ENCODE measurements at regions not wholly inside any gene's neighbourhood (a gene's known extent, or its start where the extent isn't known, plus 50 kb on each side); places are given as distances from the start of the nearest gene placed in this dataset.

DNA sequence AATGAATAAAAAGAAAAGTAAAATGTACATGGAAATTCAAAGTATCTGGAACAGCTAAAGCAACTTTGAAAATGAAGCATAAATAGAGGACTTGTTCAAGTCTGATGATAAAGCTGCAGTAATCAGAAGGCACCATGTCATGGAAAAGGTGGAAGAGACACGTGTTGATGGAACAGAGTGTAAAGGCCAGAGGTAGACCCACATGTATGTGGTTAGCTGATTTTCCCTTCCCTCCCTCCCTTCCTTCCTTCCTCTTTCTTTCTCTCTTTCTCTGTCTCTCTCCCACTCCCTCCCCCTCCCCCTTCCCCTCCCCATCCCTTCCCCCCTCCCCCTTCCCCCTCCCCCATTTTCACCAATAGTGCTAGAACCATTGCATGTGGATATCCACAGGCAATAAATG, 58.7 kb upstream of the FCN1 start:
- no peaks in the 10 kb centered on the region for H3K36me3 ChIP-seq (ENCODE audit: control insufficient read depth in 5 of 5, insufficient read depth in 5 of 5, low read length in 5 of 5)
- no peak overlapping the region for H3K4me3 ChIP-seq (ENCODE audit: low read depth in 1 of 5, low read length in 5 of 5)
- no peaks in the 10 kb centered on the region for H3K4me1 ChIP-seq (ENCODE audit: control insufficient read depth in 5 of 5, insufficient read depth in 5 of 5, low read length in 5 of 5)
- H3K9me3 ChIP-seq (ENCODE audit: control insufficient read depth in 5 of 5, low read length in 5 of 5): no peaks in the 10 kb centered on the region
- H3K27me3 ChIP-seq (ENCODE audit: control insufficient read depth in 5 of 5, insufficient read depth in 4 of 5, low read length in 5 of 5): peaks cover 0 to 15% (median 3%) of the 10 kb centered on the region in 5 donors
- H3K27ac ChIP-seq (ENCODE audit: low read depth, low read length): no peak overlapping the region
- no peak overlapping the region for H3K9ac ChIP-seq (ENCODE audit: low read length in 5 of 5)

DNA sequence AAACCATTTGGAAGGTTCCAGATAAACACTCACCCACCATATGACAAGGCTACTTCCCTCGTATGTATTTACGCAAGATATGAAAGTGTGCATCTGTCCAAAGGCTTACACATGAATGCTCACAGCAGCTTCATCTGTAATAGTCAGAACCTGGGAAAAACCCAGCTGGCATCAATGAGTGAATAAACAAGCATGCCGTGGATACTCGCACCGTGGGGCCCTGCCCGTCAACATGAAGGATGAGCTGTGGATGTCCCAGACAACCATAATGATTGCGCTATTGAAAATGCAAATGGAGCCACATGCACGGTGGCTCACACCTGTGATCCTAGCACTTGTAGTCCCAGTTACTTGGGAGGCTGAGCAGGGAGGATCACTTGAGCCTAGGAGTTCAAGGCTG, 60.6 kb upstream of the FCN1 start:
- H3K27ac ChIP-seq (ENCODE audit: low read depth, low read length): no peak overlapping the region
- H3K27me3 ChIP-seq (ENCODE audit: control insufficient read depth in 5 of 5, insufficient read depth in 4 of 5, low read length in 5 of 5): peaks cover 0 to under 1% (median 0%) of the 10 kb centered on the region in 5 donors
- H3K9me3 ChIP-seq (ENCODE audit: control insufficient read depth in 5 of 5, low read length in 5 of 5): no peaks in the 10 kb centered on the region

DNA sequence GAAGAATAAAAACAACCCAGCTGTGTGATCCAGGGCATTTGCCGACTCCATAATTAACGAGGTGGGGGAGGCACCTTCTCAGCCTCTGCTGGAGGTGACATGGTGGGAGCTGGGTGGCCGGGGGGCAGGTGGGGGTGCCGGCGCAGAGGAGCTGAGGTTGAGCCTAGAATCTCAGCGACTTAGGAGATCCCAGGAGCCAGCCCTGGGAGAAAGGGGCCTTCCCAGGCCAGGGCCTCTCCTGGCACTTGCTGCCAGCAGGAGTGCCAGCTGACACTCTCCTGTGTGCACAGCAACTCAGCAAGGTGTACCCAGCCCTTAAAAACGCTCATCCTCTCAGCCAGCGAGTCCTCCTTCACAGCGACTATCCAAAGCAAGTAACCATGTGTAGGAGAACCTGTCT, 62.8 kb upstream of the FCN1 start:
- Histone ChIP-seq H3K4me3 (ENCODE audit: low read depth in 1 of 5, low read length in 5 of 5) (no peak overlapping the region), H3K27ac (ENCODE audit: low read depth, low read length) (no peak overlapping the region), H3K36me3 (ENCODE audit: control insufficient read depth in 5 of 5, insufficient read depth in 5 of 5, low read length in 5 of 5) (no peaks in the 10 kb centered on the region), H3K9me3 (ENCODE audit: control insufficient read depth in 5 of 5, low read length in 5 of 5) (no peaks in the 10 kb centered on the region), H3K27me3 (ENCODE audit: control insufficient read depth in 5 of 5, insufficient read depth in 4 of 5, low read length in 5 of 5) (peaks cover 0 to 7% (median 0%) of the 10 kb centered on the region in 5 donors), H3K4me1 (ENCODE audit: control insufficient read depth in 5 of 5, insufficient read depth in 5 of 5, low read length in 5 of 5) (peaks cover 0 to 6% (median 0%) of the 10 kb centered on the region in 5 donors), H3K9ac (ENCODE audit: low read length in 5 of 5) (no peak overlapping the region)

More for the DNA sequence above, 60.6 kb upstream of the FCN1 start:
- Histone ChIP-seq H3K4me3 (ENCODE audit: low read depth in 1 of 5, low read length in 5 of 5) (no peak overlapping the region), H3K36me3 (ENCODE audit: control insufficient read depth in 5 of 5, insufficient read depth in 5 of 5, low read length in 5 of 5) (no peaks in the 10 kb centered on the region), H3K9ac (ENCODE audit: low read length in 5 of 5) (no peak overlapping the region), H3K4me1 (ENCODE audit: control insufficient read depth in 5 of 5, insufficient read depth in 5 of 5, low read length in 5 of 5) (peaks cover 0 to 6% (median 0%) of the 10 kb centered on the region in 5 donors)

DNA sequence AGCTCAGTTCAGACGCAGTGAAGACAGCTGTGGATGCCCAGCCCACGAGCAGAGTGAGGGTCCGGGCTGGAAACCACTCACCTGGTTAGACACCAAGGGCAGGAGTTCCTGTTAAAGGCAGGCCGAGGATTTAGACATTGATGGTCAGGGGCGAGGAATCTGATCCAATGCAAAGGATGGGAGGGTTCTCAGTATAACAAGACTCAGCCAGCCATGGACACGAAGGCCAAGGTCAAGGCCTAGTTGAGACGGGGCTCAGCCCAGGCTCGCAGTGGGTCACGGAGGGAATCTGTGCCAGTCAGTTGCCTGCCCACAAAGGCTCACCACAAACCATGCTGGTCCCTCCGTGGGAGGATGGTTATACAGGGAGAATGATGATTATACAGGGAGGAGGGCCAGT, 63.3 kb upstream of the FCN1 start:
- peaks cover 0 to 6% (median 0%) of the 10 kb centered on the region in 5 donors for H3K4me1 ChIP-seq (ENCODE audit: control insufficient read depth in 5 of 5, insufficient read depth in 5 of 5, low read length in 5 of 5)
- H3K27ac ChIP-seq (ENCODE audit: low read depth, low read length): no peak overlapping the region
- no peak overlapping the region for H3K9ac ChIP-seq (ENCODE audit: low read length in 5 of 5)
- no peak overlapping the region for H3K4me3 ChIP-seq (ENCODE audit: low read depth in 1 of 5, low read length in 5 of 5)
- H3K27me3 ChIP-seq (ENCODE audit: control insufficient read depth in 5 of 5, insufficient read depth in 4 of 5, low read length in 5 of 5): peaks cover 0 to 7% (median 0%) of the 10 kb centered on the region in 5 donors
- no peaks in the 10 kb centered on the region for H3K36me3 ChIP-seq (ENCODE audit: control insufficient read depth in 5 of 5, insufficient read depth in 5 of 5, low read length in 5 of 5)
- H3K9me3 ChIP-seq (ENCODE audit: control insufficient read depth in 5 of 5, low read length in 5 of 5): peaks cover 0 to 4% (median 0%) of the 10 kb centered on the region in 5 donors

DNA sequence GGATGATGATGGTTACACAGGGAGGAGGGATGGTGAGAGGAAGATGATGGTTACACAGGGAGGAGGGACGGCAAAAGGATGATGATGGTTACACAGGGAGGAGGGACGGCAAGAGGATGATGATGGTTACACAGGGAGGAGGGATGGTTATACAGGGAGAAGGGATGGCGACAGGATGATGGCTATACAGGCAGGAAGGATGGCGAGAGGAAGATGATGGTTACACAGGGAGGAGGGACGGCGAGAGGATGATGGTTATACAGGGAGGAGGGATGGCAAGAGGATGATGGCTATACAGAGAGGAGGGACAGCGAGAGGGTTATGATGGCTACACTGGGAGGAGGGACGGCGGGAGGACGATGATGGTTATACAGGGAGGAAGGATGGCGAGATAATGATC, 64.1 kb upstream of the FCN1 start:
- Histone ChIP-seq H3K27me3 (ENCODE audit: control insufficient read depth in 5 of 5, insufficient read depth in 4 of 5, low read length in 5 of 5) (peaks cover 0 to 7% (median 0%) of the 10 kb centered on the region in 5 donors), H3K4me3 (ENCODE audit: low read depth in 1 of 5, low read length in 5 of 5) (no peak overlapping the region), H3K36me3 (ENCODE audit: control insufficient read depth in 5 of 5, insufficient read depth in 5 of 5, low read length in 5 of 5) (no peaks in the 10 kb centered on the region), H3K9me3 (ENCODE audit: control insufficient read depth in 5 of 5, low read length in 5 of 5) (peaks cover 0 to 7% (median under 1%) of the 10 kb centered on the region in 5 donors), H3K4me1 (ENCODE audit: control insufficient read depth in 5 of 5, insufficient read depth in 5 of 5, low read length in 5 of 5) (peaks cover 0 to 6% (median 0%) of the 10 kb centered on the region in 5 donors), H3K27ac (ENCODE audit: low read depth, low read length) (no peak overlapping the region), H3K9ac (ENCODE audit: low read length in 5 of 5) (no peak overlapping the region)

DNA sequence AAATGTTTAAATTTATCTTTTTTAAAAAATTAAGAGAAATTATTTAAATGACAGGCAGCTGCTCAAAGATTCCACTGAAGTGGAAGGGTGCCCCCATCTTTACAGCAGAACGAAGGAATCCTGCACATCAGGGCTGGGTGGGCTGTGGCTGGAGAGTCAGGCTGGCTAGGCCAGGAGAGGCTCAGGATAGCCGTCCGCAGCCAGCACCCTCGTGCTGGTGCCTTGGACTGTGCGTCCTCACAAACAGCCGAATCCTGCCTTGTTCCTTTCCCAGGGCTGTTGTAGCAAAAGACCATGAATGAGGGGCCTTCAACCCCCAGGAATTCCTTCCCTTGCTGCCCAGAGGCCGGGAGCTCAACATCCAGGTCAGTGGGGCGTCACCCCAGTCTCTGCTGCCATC, 64.6 kb upstream of the FCN1 start:
- Histone ChIP-seq H3K36me3 (ENCODE audit: control insufficient read depth in 5 of 5, insufficient read depth in 5 of 5, low read length in 5 of 5) (no peaks in the 10 kb centered on the region), H3K9me3 (ENCODE audit: control insufficient read depth in 5 of 5, low read length in 5 of 5) (peaks cover 0 to 12% (median 6%) of the 10 kb centered on the region in 5 donors), H3K9ac (ENCODE audit: low read length in 5 of 5) (no peak overlapping the region), H3K4me1 (ENCODE audit: control insufficient read depth in 5 of 5, insufficient read depth in 5 of 5, low read length in 5 of 5) (peaks cover 0 to 6% (median 0%) of the 10 kb centered on the region in 5 donors), H3K27me3 (ENCODE audit: control insufficient read depth in 5 of 5, insufficient read depth in 4 of 5, low read length in 5 of 5) (peaks cover 0 to 7% (median 0%) of the 10 kb centered on the region in 5 donors), H3K27ac (ENCODE audit: low read depth, low read length) (no peak overlapping the region), H3K4me3 (ENCODE audit: low read depth in 1 of 5, low read length in 5 of 5) (no peak overlapping the region)

DNA sequence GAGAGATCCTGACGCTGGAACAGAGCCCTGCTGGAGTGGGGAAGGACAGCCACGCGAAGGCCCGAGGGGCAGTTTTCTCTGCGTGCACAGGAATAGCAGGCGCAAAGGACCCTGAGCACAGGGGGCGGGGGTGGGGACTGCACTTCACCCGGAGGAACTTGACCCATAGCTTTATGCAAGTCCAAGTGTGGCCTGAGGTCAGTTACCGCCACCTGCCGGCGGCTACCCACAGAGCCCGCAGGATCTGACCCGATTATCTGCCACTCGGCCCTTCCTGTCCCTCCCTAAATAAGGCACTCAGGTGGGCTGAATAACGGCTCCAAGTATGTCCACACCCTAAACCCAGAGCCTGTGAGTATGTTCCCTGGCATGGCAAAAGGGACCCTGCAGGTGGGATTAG, 65.4 kb upstream of the FCN1 start:
- Histone ChIP-seq H3K36me3 (ENCODE audit: control insufficient read depth in 5 of 5, insufficient read depth in 5 of 5, low read length in 5 of 5) (no peaks in the 10 kb centered on the region), H3K4me3 (ENCODE audit: low read depth in 1 of 5, low read length in 5 of 5) (no peak overlapping the region), H3K9ac (ENCODE audit: low read length in 5 of 5) (no peak overlapping the region), H3K4me1 (ENCODE audit: control insufficient read depth in 5 of 5, insufficient read depth in 5 of 5, low read length in 5 of 5) (peaks cover 0 to 6% (median 0%) of the 10 kb centered on the region in 5 donors), H3K27ac (ENCODE audit: low read depth, low read length) (no peak overlapping the region), H3K9me3 (ENCODE audit: control insufficient read depth in 5 of 5, low read length in 5 of 5) (peaks cover 3 to 14% (median 12%) of the 10 kb centered on the region in 5 donors), H3K27me3 (ENCODE audit: control insufficient read depth in 5 of 5, insufficient read depth in 4 of 5, low read length in 5 of 5) (peaks cover 0 to 11% (median 0%) of the 10 kb centered on the region in 5 donors)

DNA sequence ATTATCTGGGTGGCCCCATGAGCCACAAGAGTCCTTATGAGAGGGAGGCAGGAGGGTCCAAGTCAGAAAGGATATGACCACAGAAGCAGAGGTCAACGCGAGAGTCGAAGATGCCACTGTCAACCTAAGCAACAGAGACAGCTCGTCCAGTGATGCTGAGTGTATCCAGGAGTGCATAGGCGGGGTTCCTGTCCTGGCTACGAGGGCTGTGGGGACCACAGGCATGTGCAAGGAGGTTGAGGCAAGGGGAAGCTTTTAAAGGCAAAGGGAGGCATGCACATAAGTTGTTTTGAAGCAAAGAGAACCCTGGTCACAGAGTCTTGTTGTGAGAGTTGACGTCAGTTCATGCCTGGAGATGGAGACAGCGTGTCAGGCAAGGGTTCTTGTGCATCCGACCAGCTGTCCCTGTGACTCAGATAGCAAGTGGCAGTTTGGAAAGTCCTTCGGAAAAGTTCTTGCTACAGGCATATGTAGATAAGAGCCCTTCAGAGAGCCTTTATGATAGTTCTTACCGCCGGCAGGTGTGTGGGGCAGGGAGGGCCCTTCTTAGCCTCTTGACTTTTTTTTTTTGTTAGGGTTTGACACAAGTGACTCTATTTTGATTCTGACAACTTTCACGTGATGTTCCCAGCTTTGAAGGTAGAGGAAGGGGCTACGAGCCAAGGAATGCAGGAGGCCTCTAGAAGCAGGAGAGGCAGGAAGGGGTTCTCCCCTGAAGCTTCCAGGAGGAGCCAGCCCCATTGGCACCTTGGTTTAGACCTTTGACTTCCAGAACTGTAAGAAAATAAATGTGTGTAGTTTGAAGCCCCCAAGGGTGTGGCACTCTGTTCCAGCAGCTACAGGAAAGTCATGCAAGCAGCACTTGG, 66.0 kb upstream of the FCN1 start:
- Histone ChIP-seq H3K27me3 (ENCODE audit: control insufficient read depth in 5 of 5, insufficient read depth in 4 of 5, low read length in 5 of 5) (peaks cover 0 to 11% (median 0%) of the 10 kb centered on the region in 5 donors), H3K27ac (ENCODE audit: low read depth, low read length) (no peak overlapping the region), H3K9me3 (ENCODE audit: control insufficient read depth in 5 of 5, low read length in 5 of 5) (peaks cover 3 to 14% (median 12%) of the 10 kb centered on the region in 5 donors), H3K9ac (ENCODE audit: low read length in 5 of 5) (no peak overlapping the region), H3K36me3 (ENCODE audit: control insufficient read depth in 5 of 5, insufficient read depth in 5 of 5, low read length in 5 of 5) (no peaks in the 10 kb centered on the region), H3K4me1 (ENCODE audit: control insufficient read depth in 5 of 5, insufficient read depth in 5 of 5, low read length in 5 of 5) (peaks cover 0 to 6% (median 0%) of the 10 kb centered on the region in 5 donors), H3K4me3 (ENCODE audit: low read depth in 1 of 5, low read length in 5 of 5) (no peak overlapping the region)

DNA sequence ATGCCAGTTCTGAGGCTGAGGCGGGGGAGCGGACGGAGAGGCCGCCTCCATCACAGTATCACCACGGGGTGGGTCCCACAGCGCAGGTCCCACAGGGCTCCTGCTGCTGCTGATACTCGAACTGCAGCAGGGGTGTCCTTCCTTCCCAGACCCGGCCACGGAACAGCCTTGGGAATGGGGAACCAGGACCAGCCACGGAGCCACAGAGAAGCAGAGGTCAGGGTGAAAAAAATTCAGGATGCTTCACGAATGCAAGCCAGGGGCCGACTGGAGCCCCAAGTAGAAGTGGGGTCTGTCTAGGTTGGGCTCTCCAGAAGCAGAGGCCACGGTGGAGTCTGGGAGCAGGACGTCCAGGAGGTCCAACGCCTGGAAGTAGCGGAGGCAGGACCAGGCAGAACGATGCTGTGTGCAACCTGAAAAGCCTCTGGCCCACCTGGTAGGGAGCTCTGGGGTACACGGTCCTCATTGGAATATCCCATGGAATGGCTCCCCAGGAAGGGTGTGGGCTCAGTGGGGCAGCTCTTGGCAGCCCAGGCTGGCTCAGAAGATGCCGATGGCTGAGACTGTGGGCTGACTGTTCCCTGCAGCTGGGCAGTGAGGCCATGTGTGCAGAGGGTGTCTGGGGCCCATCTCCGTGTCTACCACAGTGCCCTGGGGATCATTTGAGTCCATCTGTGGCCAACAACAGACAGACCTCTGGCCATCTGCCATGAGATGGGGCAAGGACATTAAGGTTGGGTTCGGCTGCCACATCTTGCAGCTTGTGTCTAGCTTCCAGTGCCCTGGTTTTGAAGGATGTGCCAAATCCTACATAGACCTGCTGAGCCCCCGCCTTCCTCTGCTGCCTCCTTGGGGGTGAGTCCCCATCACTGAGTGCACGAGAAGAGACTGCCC, 66.9 kb upstream of the FCN1 start:
- peaks cover 0 to 6% (median 0%) of the 10 kb centered on the region in 5 donors for H3K4me1 ChIP-seq (ENCODE audit: control insufficient read depth in 5 of 5, insufficient read depth in 5 of 5, low read length in 5 of 5)
- no peak overlapping the region for H3K4me3 ChIP-seq (ENCODE audit: low read depth in 1 of 5, low read length in 5 of 5)
- H3K36me3 ChIP-seq (ENCODE audit: control insufficient read depth in 5 of 5, insufficient read depth in 5 of 5, low read length in 5 of 5): no peaks in the 10 kb centered on the region
- peaks cover 3 to 14% (median 12%) of the 10 kb centered on the region in 5 donors for H3K9me3 ChIP-seq (ENCODE audit: control insufficient read depth in 5 of 5, low read length in 5 of 5)
- H3K27ac ChIP-seq (ENCODE audit: low read depth, low read length): no peak overlapping the region
- H3K27me3 ChIP-seq (ENCODE audit: control insufficient read depth in 5 of 5, insufficient read depth in 4 of 5, low read length in 5 of 5): peaks cover 0 to 11% (median 0%) of the 10 kb centered on the region in 5 donors
- no peak overlapping the region for H3K9ac ChIP-seq (ENCODE audit: low read length in 5 of 5)

All from subcutaneous abdominal adipose tissue (tissue), 5 donors.